ENCODE measurements at regions not wholly inside any gene's neighbourhood (a gene's known extent, or its start where the extent isn't known, plus 50 kb on each side); places are given as distances from the start of the nearest gene placed in this dataset.

GRCh38 chr9:82706786-82707185 is 356.2 kb downstream of the RASEF start:
- TF ChIP-seq, protein P1, sequence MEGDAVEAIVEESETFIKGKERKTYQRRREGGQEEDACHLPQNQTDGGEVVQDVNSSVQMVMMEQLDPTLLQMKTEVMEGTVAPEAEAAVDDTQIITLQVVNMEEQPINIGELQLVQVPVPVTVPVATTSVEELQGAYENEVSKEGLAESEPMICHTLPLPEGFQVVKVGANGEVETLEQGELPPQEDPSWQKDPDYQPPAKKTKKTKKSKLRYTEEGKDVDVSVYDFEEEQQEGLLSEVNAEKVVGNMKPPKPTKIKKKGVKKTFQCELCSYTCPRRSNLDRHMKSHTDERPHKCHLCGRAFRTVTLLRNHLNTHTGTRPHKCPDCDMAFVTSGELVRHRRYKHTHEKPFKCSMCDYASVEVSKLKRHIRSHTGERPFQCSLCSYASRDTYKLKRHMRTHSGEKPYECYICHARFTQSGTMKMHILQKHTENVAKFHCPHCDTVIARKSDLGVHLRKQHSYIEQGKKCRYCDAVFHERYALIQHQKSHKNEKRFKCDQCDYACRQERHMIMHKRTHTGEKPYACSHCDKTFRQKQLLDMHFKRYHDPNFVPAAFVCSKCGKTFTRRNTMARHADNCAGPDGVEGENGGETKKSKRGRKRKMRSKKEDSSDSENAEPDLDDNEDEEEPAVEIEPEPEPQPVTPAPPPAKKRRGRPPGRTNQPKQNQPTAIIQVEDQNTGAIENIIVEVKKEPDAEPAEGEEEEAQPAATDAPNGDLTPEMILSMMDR (conservative IDR thresholded peaks at IDR 0.05): no peak
- no peaks in the 10 kb centered on the region for H4K20me1 ChIP-seq (ENCODE audit: control insufficient read depth, insufficient read depth, insufficient read length)
- H3K4ac ChIP-seq (ENCODE audit: low read depth, low read length): no peak overlapping the region
- no peak overlapping the region for H2AK5ac ChIP-seq (ENCODE audit: insufficient read length, low read length)
- no peaks in the 10 kb centered on the region for H3K23me2 ChIP-seq (ENCODE audit: insufficient read length, low read depth, low read length, poor library complexity, severe bottlenecking)
- H3K23ac ChIP-seq (ENCODE audit: insufficient read length, low read depth, low read length): no peak overlapping the region
- Mint-ChIP-seq H3K36me3 (ENCODE audit: insufficient read depth in 1 of 3, low read depth in 3 of 3) (peaks cover 0 to 9% (median 0%) of the 10 kb centered on the region in 3 experiments; a peak in 4 of 7 replicates), H3K27ac (no peak overlapping the region), H3K27me3 (ENCODE audit: low read depth) (no peaks in the 10 kb centered on the region), H3K4me3 (no peak overlapping the region), H3K9me3 (no peaks in the 10 kb centered on the region; a peak in 3 of 5 replicates), H3K4me1 (peaks cover 9 to 12% of the 10 kb centered on the region in 2 experiments)
- no peak overlapping the region for H2BK12ac ChIP-seq (ENCODE audit: insufficient read length, low read depth, low read length)
- no peak overlapping the region for H4K8ac ChIP-seq (replicated peaks; ENCODE audit: insufficient read length, low read depth, low read length)
- H3K4me2 ChIP-seq (ENCODE audit: insufficient read depth, insufficient read length, low read length): no peak overlapping the region
- no peak overlapping the region for H2AFZ ChIP-seq (ENCODE audit: low read length)
- no peaks in the 10 kb centered on the region for H3K79me2 ChIP-seq (ENCODE audit: insufficient read depth, low read length)
- H3K4me1 ChIP-seq (ENCODE audit: insufficient read depth, low read length): peaks cover 2% of the 10 kb centered on the region; the same call in 1 of the 2 replicates
- H3T11ph ChIP-seq (ENCODE audit: low read length): no peak overlapping the region
- no peak overlapping the region for H3K18ac ChIP-seq (ENCODE audit: insufficient read length, low read depth, low read length)
- no peak overlapping the region for H3K14ac ChIP-seq (ENCODE audit: insufficient read depth, low read length)
- no peaks in the 10 kb centered on the region for H3K9me3 ChIP-seq (ENCODE audit: control insufficient read depth, low read depth, low read length)
- H2BK15ac ChIP-seq (ENCODE audit: low read depth, low read length): no peak overlapping the region
- no peak overlapping the region for H2BK120ac ChIP-seq (ENCODE audit: low read depth, low read length, poor library complexity, severe bottlenecking)
- no peak overlapping the region for H3K27ac ChIP-seq (ENCODE audit: insufficient read length, low read depth, low read length)
- no peak for DNase-seq
- no peaks in the 10 kb centered on the region for H3K27me3 ChIP-seq (ENCODE audit: insufficient read depth, low read length)
- H3K9ac ChIP-seq (ENCODE audit: extremely low read depth, insufficient read length, low read length): no peak overlapping the region
- no peak overlapping the region for H4K91ac ChIP-seq (ENCODE audit: insufficient read length, low read depth, low read length)
- no CpG with 5 or more reads among the region's 5 CpGs for WGBS (ENCODE audit: extremely low coverage, insufficient read length, low lambda C conversion rate)
- no peak overlapping the region for H3K56ac ChIP-seq (ENCODE audit: insufficient read length, low read depth, low read length)
- H2BK5ac ChIP-seq (ENCODE audit: insufficient read length, low read length): no peak overlapping the region
- no peak overlapping the region for H4K5ac ChIP-seq (ENCODE audit: insufficient read length, low read depth, low read length)
- H2BK20ac ChIP-seq (ENCODE audit: low read depth, low read length, poor library complexity, severe bottlenecking): no peak overlapping the region
- H3K79me1 ChIP-seq (ENCODE audit: insufficient read depth, low read depth, low read length, poor library complexity, severe bottlenecking): no peaks in the 10 kb centered on the region
